Choroid plexus epithelial cell (primary cell): ENCODE measurements at regions not wholly inside any gene's neighbourhood (a gene's known extent, or its start where the extent isn't known, plus 50 kb on each side); places are given as distances from the start of the nearest gene placed in this dataset.

ENCODE experiments used
- DNase-seq: peaks from one replicate; pipeline ENCODE4 v3.0.0-alpha.2; 2010; ENCODE audit warnings: low read depth
- H3K4me3 ChIP-seq: 2 replicates; pipeline ENCODE4 v1.5.1; 2011; ENCODE audit warnings: low read depth, mild to moderate bottlenecking, control low read depth, low read length, moderate library complexity
- TF ChIP-seq, protein P1 (sequence below): conservative IDR thresholded peaks from 2 replicates; pipeline ENCODE4 v1.5.1; 2011; ENCODE audit warnings: low read depth, mild to moderate bottlenecking, control low read depth, inconsistent platforms, low read length, moderate library complexity

DNA sequence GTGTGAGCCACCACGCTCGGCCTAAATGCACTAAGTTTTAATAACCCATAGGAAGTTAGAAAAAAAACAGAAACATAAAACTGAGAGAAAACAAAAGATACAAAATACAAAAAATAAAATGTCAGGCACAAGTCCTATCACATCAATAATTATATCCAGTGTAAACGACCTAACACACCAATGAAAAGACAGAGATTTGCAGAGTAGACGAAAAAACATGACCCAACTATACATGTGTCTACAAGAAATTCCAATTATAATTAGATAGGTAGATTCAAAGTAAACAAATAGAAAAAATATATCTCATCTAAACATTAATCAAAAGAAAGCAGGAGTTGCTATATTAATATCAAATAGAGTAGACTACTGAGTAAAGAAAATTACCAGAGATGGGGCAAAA lies 69.4 kb upstream of the NUDT4 start:
- TF ChIP-seq, protein P1, sequence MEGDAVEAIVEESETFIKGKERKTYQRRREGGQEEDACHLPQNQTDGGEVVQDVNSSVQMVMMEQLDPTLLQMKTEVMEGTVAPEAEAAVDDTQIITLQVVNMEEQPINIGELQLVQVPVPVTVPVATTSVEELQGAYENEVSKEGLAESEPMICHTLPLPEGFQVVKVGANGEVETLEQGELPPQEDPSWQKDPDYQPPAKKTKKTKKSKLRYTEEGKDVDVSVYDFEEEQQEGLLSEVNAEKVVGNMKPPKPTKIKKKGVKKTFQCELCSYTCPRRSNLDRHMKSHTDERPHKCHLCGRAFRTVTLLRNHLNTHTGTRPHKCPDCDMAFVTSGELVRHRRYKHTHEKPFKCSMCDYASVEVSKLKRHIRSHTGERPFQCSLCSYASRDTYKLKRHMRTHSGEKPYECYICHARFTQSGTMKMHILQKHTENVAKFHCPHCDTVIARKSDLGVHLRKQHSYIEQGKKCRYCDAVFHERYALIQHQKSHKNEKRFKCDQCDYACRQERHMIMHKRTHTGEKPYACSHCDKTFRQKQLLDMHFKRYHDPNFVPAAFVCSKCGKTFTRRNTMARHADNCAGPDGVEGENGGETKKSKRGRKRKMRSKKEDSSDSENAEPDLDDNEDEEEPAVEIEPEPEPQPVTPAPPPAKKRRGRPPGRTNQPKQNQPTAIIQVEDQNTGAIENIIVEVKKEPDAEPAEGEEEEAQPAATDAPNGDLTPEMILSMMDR, result no peak
- H3K4me3 ChIP-seq, result no peak overlapping the region
- DNase-seq, result no peak

DNA sequence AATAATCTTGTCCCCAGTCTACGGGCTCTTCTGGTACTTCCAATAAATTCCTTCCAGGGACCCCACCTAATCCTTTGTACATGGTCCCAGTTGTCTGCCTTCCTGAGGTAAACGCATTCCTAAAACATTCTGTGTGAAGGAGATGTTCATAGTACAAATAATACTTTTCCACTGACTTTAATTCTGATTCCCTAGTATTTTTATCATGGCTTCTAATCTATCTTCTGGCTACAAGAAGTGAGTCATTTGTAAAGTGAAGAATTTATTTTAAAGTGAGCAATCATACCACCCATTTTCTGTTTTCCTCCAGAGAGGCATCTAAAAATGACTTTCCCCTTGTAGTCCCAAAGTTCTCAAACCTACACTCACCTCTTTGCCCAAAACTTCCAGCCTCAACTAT lies 65.9 kb upstream of the NUDT4 start:
- DNase-seq, result no peak
- H3K4me3 ChIP-seq, result no peak overlapping the region
- TF ChIP-seq, protein P1, result no peak

DNA sequence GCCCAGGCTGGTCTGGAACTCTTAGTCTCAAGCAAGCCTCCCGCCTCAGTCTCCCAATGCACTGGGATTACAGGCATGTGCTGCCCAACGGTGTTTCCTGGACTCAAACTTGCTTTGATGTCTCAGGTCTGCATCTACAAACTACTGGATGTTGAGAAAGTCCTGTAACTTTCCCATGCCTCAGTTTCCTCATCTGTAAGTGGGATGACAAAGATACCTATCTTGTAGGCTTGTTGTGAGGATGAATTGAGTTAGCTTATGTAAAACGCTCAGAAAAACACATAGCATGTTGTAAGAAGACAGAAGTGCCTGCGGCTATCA lies 63.6 kb upstream of the NUDT4 start:
- no peak overlapping the region for H3K4me3 ChIP-seq
- TF ChIP-seq, protein P1, result no peak
- DNase-seq, result no peak

DNA sequence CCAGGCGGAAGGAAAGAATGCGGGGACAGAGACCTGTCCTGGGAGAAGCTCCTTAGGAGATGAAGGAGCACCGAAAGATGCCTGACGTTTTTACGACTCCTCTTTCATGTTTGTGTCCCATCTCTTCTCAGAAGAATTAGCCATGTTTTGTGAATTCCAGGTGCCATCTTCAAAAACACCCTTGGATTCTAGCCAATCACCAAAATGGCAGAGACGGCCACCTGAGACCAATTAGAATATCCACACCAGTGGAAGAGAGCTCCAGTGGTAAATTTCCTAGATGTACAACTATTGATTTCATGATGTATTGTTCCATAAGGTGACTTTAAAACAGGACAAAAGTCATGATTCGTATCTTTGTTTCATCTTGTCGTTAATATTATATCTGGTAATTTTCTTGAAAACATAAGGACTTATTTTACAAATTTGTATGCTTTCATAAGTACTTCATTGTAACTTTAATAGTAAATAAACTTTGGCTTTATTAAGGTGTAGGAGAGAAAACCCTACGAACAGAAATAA lies 62.3 kb upstream of the NUDT4 start:
- H3K4me3 ChIP-seq, result no peak overlapping the region
- DNase-seq, result no peak
- TF ChIP-seq, protein P1, result no peak

DNA sequence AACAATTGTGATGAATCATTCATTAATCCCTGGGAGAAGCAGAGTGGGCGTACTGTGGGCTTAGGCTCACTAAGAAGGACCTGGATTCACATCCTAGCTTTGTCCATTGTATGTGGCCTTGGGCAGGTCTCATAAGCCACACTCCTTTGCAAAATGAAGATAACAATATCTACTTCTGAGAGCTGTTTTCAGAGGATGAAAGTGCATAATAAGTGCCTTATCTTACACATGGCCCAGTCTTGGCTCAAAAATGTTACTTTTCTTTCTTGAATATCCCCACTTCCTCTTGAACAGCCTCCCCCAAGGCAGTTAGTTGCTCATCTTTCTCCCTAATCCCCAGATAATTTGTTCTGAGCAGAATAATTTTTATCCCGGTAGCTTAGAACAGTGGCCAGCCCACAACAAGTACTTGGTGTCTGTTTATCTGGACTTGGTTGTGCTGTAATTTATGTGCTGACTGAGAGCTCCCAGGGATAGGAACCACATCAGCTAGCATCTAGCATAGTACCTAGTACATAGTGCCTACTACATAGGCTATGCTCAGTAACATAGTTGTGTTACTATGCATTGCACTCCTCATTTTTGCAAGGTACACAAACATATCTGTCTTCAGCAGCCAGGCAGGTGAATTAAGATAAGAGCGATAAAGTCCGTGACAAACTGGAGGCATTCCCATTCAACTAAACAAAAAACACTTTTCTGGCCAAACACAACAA lies 61.7 kb upstream of the NUDT4 start:
- TF ChIP-seq, protein P1, result no peak
- H3K4me3 ChIP-seq, result no peak overlapping the region
- DNase-seq, result no peak

DNA sequence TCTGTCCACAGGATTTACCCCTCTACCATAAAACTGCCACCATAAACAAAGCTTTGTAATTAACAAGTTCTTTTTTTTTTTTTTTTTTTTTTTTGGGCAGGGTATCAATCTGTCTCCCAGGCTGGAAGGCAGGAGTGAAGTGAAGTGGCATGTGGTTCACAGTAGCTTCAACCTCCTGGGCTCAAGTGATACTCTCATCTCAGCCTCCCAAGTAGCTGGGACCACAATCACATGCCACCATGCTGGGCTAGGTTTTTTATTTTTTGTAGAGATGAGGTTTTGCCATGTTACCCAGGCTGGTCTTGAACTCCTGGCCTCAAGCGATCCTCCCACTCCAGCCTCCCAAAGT lies 61.1 kb upstream of the NUDT4 start:
- TF ChIP-seq, protein P1, result no peak

DNA sequence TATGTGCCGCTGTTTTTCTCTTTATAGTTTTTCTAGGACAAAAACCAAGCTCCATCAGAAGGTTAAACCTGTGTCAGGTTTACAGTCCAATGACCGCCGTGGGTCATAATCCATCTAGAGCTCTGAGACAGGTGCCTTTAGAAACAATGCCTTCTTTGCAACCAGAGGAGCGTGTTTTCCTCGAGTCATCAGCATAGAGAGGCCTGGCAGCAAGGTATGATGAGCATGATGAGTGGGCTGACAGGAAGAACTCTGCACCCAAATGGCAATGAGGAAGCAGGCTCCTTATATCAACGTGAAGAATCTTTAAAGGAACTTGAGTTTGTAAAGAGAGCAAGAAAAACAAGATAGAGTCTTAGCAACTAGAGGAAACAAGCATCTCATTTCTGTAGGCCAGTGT lies 60.5 kb upstream of the NUDT4 start:
- TF ChIP-seq, protein P1, result no peak
- DNase-seq, result no peak
- no peak overlapping the region for H3K4me3 ChIP-seq

More for the DNA sequence above, 61.1 kb upstream of the NUDT4 start:
- no peak overlapping the region for H3K4me3 ChIP-seq
- no peak for DNase-seq
